Peyer's patch (tissue), 4 donors: ENCODE measurements at regions not wholly inside any gene's neighbourhood (a gene's known extent, or its start where the extent isn't known, plus 50 kb on each side); places are given as distances from the start of the nearest gene placed in this dataset.
"Not testable (repeated sequence)": the region's sequence is repeated elsewhere in the genome, so short reads cannot be mapped to it uniquely, and the experiment has no call there.

Source experiments
- POLR2A ChIP-seq, 2 donors: fragments of 450-650 bp; IDR thresholded peaks; one replicate each; pipeline ENCODE4 v1.5.1; 2017; ENCODE audit warnings: antibody characterized with exemption in 2 of 2, mild to moderate bottlenecking in 2 of 2, moderate library complexity in 2 of 2
- TF ChIP-seq, protein P1 (sequence below), 6 experiments: fragments of 450-650 bp in 4 of 6; fragments of 200-600 bp in 2 of 6; sonication (generic) in 1 of 6; IDR thresholded peaks; one replicate each; pipeline ENCODE4 v1.5.1; 2017 to 2019; ENCODE audit warnings: antibody characterized with exemption in 6 of 6, mild to moderate bottlenecking in 3 of 6, moderate library complexity in 1 of 6

DNA sequence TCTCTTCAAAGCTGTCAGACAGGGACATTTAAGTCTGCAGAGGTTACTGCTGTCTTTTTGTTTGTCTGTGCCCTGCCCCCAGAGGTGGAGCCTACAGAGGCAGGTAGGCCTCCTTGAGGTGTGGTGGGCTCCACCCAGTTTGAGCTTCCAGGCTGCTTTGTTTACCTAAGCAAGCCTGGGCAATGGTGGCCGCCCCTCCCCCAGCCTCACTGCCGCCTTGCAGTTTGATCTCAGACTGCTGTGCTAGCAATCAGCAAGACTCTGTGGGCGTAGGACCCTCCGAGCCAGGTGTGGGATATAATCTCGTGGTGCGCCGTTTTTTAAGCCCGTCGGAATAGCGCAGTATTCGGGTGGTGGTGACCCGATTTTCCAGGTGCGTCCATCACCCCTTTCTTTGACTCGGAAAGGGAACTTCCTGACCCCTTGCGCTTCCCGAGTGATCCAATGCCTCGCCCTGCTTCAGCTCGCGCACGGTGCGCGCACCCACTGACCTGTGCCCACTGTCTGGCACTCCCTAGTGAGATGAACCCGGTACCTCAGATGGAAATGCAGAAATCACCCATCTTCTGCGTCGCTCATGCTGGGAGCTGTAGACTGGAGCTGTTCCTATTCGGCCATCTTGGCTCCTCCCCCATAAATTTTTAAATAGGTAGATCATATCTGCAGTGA lies 785.1 kb downstream of the TDRD15 start:
- TF ChIP-seq, protein P1, sequence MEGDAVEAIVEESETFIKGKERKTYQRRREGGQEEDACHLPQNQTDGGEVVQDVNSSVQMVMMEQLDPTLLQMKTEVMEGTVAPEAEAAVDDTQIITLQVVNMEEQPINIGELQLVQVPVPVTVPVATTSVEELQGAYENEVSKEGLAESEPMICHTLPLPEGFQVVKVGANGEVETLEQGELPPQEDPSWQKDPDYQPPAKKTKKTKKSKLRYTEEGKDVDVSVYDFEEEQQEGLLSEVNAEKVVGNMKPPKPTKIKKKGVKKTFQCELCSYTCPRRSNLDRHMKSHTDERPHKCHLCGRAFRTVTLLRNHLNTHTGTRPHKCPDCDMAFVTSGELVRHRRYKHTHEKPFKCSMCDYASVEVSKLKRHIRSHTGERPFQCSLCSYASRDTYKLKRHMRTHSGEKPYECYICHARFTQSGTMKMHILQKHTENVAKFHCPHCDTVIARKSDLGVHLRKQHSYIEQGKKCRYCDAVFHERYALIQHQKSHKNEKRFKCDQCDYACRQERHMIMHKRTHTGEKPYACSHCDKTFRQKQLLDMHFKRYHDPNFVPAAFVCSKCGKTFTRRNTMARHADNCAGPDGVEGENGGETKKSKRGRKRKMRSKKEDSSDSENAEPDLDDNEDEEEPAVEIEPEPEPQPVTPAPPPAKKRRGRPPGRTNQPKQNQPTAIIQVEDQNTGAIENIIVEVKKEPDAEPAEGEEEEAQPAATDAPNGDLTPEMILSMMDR (IDR thresholded peaks at IDR 0.05), result not testable (repeated sequence)
- TF ChIP-seq POLR2A (IDR thresholded peaks at IDR 0.05), result not testable (repeated sequence)
